ENCODE measurements at regions not wholly inside any gene's neighbourhood (a gene's known extent, or its start where the extent isn't known, plus 50 kb on each side); places are given as distances from the start of the nearest gene placed in this dataset.

- TF ChIP-seq YY1 (IDR thresholded peaks at IDR 0.05; ENCODE audit: insufficient read depth, insufficient read length) (no peak), ZNF274 (IDR thresholded peaks at IDR 0.05; ENCODE audit: low read depth, low read length) (no peak), SUZ12 (IDR thresholded peaks at IDR 0.05; ENCODE audit: extremely low read depth, insufficient read depth, insufficient read length) (no peak)
Observed at GRCh38 chr5:96150007-96150406, 188.4 kb upstream of the ELL2 start.
